ENCODE measurements at regions not wholly inside any gene's neighbourhood (a gene's known extent, or its start where the extent isn't known, plus 50 kb on each side); places are given as distances from the start of the nearest gene placed in this dataset.

DNA sequence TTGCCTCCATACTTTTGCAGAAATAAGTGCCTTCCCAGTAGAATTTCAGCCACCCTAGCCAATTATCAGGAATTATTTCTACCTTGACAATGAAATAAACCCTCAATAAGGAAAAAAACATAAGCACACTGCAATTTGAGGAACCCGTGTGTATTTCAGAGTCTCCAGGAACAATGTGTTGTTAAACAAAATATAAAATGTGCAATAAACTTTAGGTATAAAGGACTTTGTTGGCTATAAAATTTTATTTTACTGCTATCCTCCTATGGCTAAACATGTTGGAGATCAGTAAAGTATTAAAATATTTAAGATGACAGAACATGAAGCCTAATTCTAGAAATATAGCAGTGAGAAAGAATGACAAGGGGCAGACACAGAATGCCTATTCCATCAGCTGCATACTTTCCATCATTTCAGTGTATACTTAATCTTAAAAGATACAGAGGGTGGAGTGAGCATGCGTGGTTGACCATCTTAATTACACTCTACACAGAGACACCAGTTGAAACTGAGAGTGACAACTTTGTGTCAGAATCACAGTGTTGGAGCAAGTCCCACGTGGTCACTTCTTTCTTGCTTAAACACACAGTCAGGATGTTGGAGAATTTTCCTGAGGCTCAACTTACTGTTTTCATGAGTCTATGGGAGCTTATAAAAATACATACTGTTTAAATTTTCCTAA, 79.0 kb upstream of the SUCLG2 start:
- no peak for DNase-seq (ENCODE audit: low read depth in 1 of 2, low spot score in 2 of 2)

DNA sequence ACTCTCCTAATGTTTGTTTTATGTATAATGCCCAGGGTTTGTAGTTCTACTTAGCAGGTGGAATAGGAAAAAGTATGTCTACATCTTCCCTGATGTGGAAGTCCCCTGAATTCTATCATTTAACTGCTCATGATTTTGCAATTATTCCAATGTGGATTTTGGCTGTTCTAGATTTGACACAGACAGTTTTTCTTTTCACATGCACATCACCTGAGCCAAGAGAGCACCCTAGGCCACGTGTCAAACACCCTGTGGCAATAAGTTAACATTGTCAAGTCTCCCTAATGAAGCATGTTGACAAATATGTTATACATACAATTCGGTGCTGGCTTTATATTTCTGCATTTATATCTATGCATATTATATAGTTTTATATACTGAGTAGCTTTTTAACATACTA, 70.0 kb upstream of the SUCLG2 start:
- H3K4me1 ChIP-seq (replicated peaks), result 0 out of 2 replicates have a peak, but pooled peaks cover 4% of the 10 kb centered on the region
- no peak overlapping the region for H3K4me3 ChIP-seq

More for the DNA sequence above, 79.0 kb upstream of the SUCLG2 start:
- Histone ChIP-seq H3K9me3 (replicated peaks) (no peaks in the 10 kb centered on the region), H3K4me1 (replicated peaks) (no peaks in the 10 kb centered on the region), H3K27ac (no peak overlapping the region), H3K27me3 (replicated peaks) (no peaks in the 10 kb centered on the region), H3K4me3 (no peak overlapping the region), H3K36me3 (no peaks in the 10 kb centered on the region)

DNA sequence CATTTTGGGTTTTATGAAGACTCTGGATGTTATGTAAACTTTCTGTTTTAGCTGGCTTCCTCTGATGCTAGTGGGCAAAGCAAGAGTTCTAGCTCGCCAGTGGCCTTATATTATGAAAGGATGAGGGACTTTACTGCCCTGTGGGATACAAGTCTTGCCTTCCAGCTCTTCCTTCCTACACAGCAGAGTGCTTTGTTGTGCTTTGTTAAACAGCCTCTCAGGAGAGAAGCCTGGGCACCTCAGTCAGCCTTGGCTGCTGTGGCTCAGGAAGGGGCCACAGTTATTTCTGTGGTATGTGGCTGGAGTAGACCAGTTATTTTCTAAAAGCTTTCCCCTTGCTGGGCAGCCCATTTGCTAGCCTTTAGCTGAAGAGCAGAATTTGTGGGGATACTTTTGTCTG, 69.5 kb upstream of the SUCLG2 start:
- Histone ChIP-seq H3K27me3 (replicated peaks) (no peaks in the 10 kb centered on the region), H3K27ac (no peak overlapping the region), H3K4me1 (replicated peaks) (peaks cover 4% of the 10 kb centered on the region; the same call in 1 of the 2 replicates), H3K9me3 (replicated peaks) (no peaks in the 10 kb centered on the region), H3K4me3 (no peak overlapping the region), H3K36me3 (no peaks in the 10 kb centered on the region)
- no peak for DNase-seq (ENCODE audit: low read depth in 1 of 2, low spot score in 2 of 2)

More for the DNA sequence above, 70.0 kb upstream of the SUCLG2 start:
- no peak for DNase-seq (ENCODE audit: low read depth in 1 of 2, low spot score in 2 of 2)
- Histone ChIP-seq H3K27me3 (replicated peaks) (no peaks in the 10 kb centered on the region), H3K27ac (no peak overlapping the region), H3K9me3 (replicated peaks) (no peaks in the 10 kb centered on the region), H3K36me3 (no peaks in the 10 kb centered on the region)

DNA sequence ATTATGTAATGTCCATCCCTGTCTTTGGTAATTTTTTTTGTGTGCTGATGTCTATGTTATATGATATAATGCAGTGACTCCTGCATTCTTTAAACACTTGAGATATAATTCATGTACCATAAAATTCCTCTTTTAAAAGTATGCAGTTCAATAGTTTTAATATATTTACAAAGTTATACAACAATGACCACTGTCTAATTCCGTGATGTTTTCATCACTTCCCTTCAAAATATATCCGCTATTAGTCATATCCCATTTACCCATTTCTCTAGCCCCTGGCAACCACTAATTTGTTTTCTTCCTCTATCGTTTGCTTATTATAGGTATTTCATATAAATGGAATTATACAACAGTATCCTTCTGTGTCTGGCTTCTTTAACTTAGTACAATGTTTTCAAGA, 64.9 kb upstream of the SUCLG2 start:
- Histone ChIP-seq H3K36me3 (no peaks in the 10 kb centered on the region), H3K4me3 (no peak overlapping the region), H3K9me3 (replicated peaks) (no peaks in the 10 kb centered on the region), H3K27me3 (replicated peaks) (no peaks in the 10 kb centered on the region), H3K27ac (peak overlapping the region; percentile 50), H3K4me1 (replicated peaks) (peaks cover 4% of the 10 kb centered on the region; the same call in 1 of the 2 replicates)
- peak in 1 of 2 experiments; percentile 20 for DNase-seq (ENCODE audit: low read depth in 1 of 2, low spot score in 2 of 2)

DNA sequence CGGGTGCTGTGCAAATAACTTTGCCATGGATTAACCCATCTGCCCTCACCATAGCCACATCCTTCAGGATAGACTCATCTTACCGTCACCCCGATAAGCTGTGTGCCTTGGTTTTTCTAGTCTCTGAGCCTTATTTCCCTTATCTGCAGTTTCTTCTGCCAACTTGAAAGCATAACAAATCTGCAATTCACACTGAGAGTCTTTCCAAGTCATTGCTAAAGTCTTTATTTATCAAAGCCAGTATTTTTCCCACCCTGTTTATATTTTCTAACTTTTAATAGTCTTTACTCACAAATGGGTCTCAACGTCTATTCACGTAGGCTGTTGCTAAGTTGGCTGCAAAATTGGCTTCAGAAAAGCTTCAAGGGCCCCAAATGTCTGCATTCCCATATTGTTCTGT, 61.6 kb upstream of the SUCLG2 start:
- Histone ChIP-seq H3K4me3 (no peak overlapping the region), H3K9me3 (replicated peaks) (no peaks in the 10 kb centered on the region), H3K27me3 (replicated peaks) (no peaks in the 10 kb centered on the region), H3K27ac (no peak overlapping the region), H3K4me1 (replicated peaks) (peaks cover 4% of the 10 kb centered on the region; the same call in 1 of the 2 replicates), H3K36me3 (no peaks in the 10 kb centered on the region)
- DNase-seq (ENCODE audit: low read depth in 1 of 2, low spot score in 2 of 2), result no peak

DNA sequence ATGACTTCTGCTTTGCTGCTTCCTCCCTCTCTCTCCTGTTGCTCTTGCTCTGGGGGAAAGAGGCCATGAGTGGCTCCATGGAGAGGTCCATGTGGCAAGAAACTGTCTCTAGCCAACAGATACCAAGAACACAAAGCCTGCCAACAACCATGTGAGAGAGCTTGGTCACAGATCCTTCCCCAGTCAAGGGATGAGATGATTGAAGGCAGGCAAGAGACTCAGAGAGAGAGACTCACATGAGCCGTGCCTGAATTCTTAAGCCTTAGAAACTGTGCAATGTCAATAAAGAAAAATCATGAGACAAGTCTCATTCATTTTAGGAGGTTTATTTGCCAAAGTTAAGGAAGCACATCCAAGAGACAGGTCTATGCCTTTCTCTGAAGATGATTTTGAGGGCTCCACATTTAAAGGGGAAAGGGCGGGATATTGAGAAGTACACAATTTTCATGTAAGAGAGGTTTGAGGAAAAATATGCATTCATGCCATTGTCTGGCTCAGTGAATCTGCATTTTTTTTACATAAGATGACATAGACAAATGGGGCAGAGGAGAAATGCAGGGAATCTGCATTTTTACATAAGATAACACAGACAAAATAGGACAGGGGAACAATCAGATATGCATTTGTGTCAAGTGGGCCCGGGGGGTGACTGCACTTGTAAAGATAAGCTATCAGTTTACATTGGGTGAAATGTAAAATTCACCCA, 59.5 kb upstream of the SUCLG2 start:
- Histone ChIP-seq H3K4me3 (no peak overlapping the region), H3K27me3 (replicated peaks) (no peaks in the 10 kb centered on the region)
- no peak for DNase-seq (ENCODE audit: low read depth in 1 of 2, low spot score in 2 of 2)

DNA sequence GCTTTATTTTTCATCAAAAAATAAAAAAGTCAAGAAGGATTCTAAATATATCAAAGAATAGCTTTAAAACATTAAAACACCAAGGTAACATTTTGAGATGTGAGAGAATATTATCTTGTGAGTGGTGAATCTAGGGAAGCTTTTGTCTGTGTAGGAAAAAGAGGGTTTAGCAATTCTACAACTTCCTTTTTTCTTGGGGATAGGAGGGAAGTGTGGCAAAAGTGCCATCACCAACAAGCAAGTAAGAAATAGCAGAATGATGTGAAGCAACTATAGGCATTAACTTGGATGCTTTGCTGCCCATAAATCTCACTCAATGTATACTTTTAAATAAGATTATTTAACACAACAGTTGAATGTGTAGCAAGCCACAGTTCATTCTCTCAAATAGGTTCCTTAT, 57.8 kb upstream of the SUCLG2 start:
- H3K4me1 ChIP-seq (replicated peaks), result no peaks in the 10 kb centered on the region
- H3K4me3 ChIP-seq, result no peak overlapping the region
- no peaks in the 10 kb centered on the region for H3K36me3 ChIP-seq
- no peaks in the 10 kb centered on the region for H3K9me3 ChIP-seq (replicated peaks)
- H3K27ac ChIP-seq, result no peak overlapping the region
- no peak for DNase-seq (ENCODE audit: low read depth in 1 of 2, low spot score in 2 of 2)
- H3K27me3 ChIP-seq (replicated peaks), result no peaks in the 10 kb centered on the region

More for the DNA sequence above, 59.5 kb upstream of the SUCLG2 start:
- no peak overlapping the region for H3K27ac ChIP-seq
- H3K36me3 ChIP-seq, result no peaks in the 10 kb centered on the region
- H3K9me3 ChIP-seq (replicated peaks), result no peaks in the 10 kb centered on the region
- H3K4me1 ChIP-seq (replicated peaks), result no peaks in the 10 kb centered on the region; the same call in 1 of the 2 replicates

DNA sequence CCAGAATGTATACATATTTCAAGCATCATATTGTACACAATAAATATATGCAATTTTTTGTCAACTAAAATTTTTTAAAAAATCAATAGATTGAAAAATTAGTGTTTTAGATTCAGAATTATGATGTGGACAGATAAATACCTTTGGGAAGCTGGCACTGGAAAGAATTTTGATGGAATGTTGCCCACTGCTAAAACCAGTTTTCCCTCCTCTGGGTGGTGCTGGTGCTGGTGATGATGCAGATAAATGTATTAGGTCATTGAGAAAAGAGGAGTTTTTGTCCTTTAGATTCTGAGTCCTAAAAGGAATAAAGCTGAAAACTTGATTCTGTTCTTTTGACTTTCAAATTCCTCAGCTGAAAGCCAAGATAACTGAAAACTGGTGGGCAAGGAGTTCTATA, 56.0 kb upstream of the SUCLG2 start:
- no peak overlapping the region for H3K27ac ChIP-seq
- H3K9me3 ChIP-seq (replicated peaks), result no peaks in the 10 kb centered on the region
- no peak overlapping the region for H3K4me3 ChIP-seq
- H3K36me3 ChIP-seq, result no peaks in the 10 kb centered on the region
- no peaks in the 10 kb centered on the region for H3K27me3 ChIP-seq (replicated peaks)
- H3K4me1 ChIP-seq (replicated peaks), result no peaks in the 10 kb centered on the region
- no peak for DNase-seq (ENCODE audit: low read depth in 1 of 2, low spot score in 2 of 2)

DNA sequence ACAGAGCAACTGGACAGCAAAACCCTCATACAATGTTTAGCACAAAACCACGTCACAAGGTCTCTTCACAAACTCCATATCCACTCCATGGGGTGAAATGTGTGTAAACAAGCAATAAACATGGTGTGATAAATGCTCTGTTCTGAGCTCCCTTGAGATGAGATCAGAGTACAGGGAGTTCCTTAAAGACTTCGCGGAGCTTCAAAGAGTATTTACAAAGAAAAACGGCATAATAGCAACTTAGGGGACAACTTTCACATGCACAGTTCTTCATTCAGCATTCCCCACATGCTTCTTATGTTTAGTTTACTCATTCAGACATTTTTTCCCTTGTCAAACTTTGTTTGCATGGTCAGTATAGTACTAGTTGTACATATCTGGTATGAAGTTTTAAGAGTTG, 52.5 kb upstream of the SUCLG2 start:
- Histone ChIP-seq H3K36me3 (no peaks in the 10 kb centered on the region), H3K4me3 (no peak overlapping the region), H3K27me3 (replicated peaks) (no peaks in the 10 kb centered on the region), H3K9me3 (replicated peaks) (no peaks in the 10 kb centered on the region), H3K27ac (no peak overlapping the region), H3K4me1 (replicated peaks) (no peaks in the 10 kb centered on the region)
- DNase-seq (ENCODE audit: low read depth in 1 of 2, low spot score in 2 of 2), result peak in 1 of 2 experiments; percentile 11

DNA sequence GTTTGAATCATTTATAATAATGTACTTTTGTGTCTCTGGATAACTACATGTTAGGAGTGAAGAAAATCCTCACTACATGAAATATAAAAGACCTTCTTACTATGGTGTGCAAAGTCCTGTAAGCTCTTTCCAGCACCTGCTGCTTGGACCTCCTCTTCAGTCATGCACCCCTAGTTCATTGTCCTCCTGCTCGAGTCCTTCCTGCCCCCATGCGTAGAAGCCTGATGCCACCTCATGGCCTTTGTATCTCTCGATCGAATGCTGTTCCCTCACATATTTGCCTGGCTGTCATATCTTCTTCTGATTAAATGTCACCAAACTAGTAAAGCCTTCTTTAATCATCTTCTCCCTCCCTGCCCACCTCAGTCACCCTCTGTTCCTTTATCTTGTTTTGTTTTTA, 49.9 kb upstream of the SUCLG2 start:
- no peaks in the 10 kb centered on the region for H3K27me3 ChIP-seq (replicated peaks)
- H3K4me3 ChIP-seq, result no peak overlapping the region
- H3K36me3 ChIP-seq, result no peaks in the 10 kb centered on the region
- H3K4me1 ChIP-seq (replicated peaks), result no peaks in the 10 kb centered on the region
- H3K27ac ChIP-seq, result no peak overlapping the region
- no peaks in the 10 kb centered on the region for H3K9me3 ChIP-seq (replicated peaks)
- DNase-seq (ENCODE audit: low read depth in 1 of 2, low spot score in 2 of 2), result no peak

All from SJSA1 (cell line).